Type B pancreatic cell (in vitro differentiated cells): ENCODE measurements at regions not wholly inside any gene's neighbourhood (a gene's known extent, or its start where the extent isn't known, plus 50 kb on each side); places are given as distances from the start of the nearest gene placed in this dataset.

Source experiments
- DNase-seq: peaks from one replicate; pipeline ENCODE4 v3.0.0; 2021; ENCODE audit warnings: mixed read lengths; ENCODE audit not compliant: unreplicated experiment; ENCODE audit errors: extremely low spot score
- H3K27ac Mint-ChIP-seq: 2 replicates; pipeline ENCODE4 v1.8.0; 2021; ENCODE audit warnings: mild to moderate bottlenecking, mixed read lengths
- H3K27me3 Mint-ChIP-seq: 2 replicates; pipeline ENCODE4 v1.8.0; 2021; ENCODE audit warnings: mixed read lengths
- H3K36me3 Mint-ChIP-seq: 2 replicates; pipeline ENCODE4 v1.8.0; 2021; ENCODE audit warnings: mixed read lengths
- H3K4me1 Mint-ChIP-seq: one replicate; pipeline ENCODE4 v1.8.0; 2021; ENCODE audit warnings: mixed read lengths; ENCODE audit not compliant: unreplicated experiment
- H3K4me3 Mint-ChIP-seq: 2 replicates; pipeline ENCODE4 v1.8.0; 2021; ENCODE audit warnings: mild to moderate bottlenecking, mixed read lengths
- H3K9me3 Mint-ChIP-seq: 2 replicates; pipeline ENCODE4 v1.8.0; 2021; ENCODE audit warnings: mixed read lengths
- TF ChIP-seq, protein P1 (sequence below): fragments of 200-600 bp; sonication (generic); conservative IDR thresholded peaks from 2 replicates; pipeline ENCODE4 v1.5.0; 2021; ENCODE audit warnings: antibody characterized with exemption, mild to moderate bottlenecking

DNA sequence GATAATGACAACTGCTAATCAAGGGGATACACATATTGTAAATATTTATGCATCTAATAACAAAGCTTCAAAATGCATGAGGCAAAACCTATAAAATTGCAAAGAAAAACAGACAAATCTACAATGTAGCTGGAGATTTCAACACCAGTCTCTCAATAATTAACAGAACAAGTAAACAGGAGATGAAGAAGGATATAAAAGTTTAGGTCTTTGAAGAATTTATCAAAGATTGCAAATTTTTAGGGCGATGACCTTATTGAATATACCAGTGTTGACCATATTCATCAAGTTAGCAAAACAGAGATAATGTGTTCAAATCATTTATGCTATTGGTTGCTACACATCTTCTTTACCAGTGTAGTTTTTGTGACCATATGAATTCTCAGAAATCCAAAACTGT is 237.8 kb upstream of the SGK1 start:
- Mint-ChIP-seq H3K27ac (no peak overlapping the region), H3K9me3 (peaks cover 14% of the 10 kb centered on the region), H3K27me3 (no peaks in the 10 kb centered on the region), H3K36me3 (no peaks in the 10 kb centered on the region), H3K4me3 (no peak overlapping the region), H3K4me1 (peaks cover 9% of the 10 kb centered on the region)
- TF ChIP-seq, protein P1, sequence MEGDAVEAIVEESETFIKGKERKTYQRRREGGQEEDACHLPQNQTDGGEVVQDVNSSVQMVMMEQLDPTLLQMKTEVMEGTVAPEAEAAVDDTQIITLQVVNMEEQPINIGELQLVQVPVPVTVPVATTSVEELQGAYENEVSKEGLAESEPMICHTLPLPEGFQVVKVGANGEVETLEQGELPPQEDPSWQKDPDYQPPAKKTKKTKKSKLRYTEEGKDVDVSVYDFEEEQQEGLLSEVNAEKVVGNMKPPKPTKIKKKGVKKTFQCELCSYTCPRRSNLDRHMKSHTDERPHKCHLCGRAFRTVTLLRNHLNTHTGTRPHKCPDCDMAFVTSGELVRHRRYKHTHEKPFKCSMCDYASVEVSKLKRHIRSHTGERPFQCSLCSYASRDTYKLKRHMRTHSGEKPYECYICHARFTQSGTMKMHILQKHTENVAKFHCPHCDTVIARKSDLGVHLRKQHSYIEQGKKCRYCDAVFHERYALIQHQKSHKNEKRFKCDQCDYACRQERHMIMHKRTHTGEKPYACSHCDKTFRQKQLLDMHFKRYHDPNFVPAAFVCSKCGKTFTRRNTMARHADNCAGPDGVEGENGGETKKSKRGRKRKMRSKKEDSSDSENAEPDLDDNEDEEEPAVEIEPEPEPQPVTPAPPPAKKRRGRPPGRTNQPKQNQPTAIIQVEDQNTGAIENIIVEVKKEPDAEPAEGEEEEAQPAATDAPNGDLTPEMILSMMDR: no peak
- no peak for DNase-seq

DNA sequence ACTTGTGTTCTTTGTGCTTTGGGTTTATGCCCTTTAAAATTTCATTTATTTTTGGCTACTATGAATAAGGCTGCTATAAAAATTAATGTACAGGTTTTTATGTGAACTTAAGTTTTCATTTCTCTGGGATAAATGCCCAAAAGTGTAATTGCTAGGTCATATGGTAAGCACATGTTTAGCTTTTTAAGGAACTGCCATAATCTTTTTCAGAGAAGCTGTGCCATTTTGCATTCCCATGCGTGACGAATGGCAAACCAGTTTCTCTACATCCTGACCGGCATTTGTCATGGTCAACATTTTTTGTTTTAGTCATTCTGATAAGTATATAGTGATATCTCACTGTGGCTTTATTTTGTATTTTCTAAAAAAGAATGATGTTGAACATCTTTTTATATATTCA is 236.0 kb upstream of the SGK1 start:
- no peak overlapping the region for H3K4me3 Mint-ChIP-seq
- no peak for DNase-seq
- H3K36me3 Mint-ChIP-seq: no peaks in the 10 kb centered on the region
- H3K9me3 Mint-ChIP-seq: peaks cover 13% of the 10 kb centered on the region
- no peaks in the 10 kb centered on the region for H3K27me3 Mint-ChIP-seq
- H3K4me1 Mint-ChIP-seq: peaks cover 12% of the 10 kb centered on the region
- no peak overlapping the region for H3K27ac Mint-ChIP-seq
- TF ChIP-seq, protein P1: no peak

DNA sequence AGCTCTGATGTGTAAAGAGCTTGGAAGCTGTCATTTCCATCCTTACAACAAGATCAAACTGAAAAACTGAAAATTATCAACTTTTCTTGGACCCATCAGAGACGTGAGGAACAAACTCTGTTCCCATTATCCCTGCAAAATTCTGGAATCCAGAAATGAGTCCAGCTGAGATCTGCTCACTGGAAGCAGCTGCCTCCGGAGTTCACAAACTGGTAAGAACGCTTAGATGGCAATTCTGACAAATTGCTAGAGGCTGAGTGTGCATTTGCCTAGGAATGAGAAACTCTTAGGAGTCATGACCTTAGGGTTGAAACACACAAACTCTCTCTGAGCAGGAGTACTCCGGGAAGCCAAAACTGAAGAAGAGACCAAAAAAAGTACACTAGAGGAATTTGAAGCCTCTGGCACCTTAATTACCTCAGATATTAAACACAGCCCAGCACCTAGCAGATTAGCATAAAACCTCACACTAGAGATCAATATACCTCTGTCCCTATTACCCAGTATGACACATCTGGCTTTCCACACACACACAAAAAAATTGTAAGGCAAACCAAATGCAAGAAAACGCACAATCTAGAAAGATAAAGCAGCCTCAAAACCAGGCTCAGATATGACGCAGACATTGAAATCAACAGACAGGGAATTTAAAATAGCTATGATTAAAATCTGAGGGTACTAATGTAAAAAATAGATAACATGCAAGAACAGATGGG is 233.5 kb upstream of the SGK1 start:
- H3K9me3 Mint-ChIP-seq: peaks cover 8% of the 10 kb centered on the region
- H3K27ac Mint-ChIP-seq: no peak overlapping the region
- no peak for DNase-seq
- no peaks in the 10 kb centered on the region for H3K27me3 Mint-ChIP-seq
- TF ChIP-seq, protein P1: no peak
- peaks cover 12% of the 10 kb centered on the region for H3K4me1 Mint-ChIP-seq
- no peak overlapping the region for H3K4me3 Mint-ChIP-seq
- H3K36me3 Mint-ChIP-seq: no peaks in the 10 kb centered on the region

DNA sequence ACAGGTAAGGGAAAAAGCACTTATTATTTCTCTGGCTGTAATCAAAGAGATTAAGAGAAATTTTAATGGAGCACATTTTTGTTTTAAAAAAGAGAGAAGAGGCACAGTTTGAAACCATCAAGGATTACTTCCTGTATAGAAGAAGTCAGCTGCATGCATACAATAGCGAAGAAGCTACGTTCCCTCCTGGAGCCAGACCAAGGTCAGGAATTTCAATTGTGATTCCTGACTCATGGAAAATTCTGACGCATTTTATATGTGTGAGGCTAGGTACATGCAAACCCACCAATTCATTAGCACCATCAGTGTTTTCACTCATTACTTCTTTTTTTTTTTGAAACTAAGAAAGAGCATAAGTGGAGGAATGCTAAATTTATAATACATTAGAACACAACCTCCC is 232.7 kb upstream of the SGK1 start:
- no peak overlapping the region for H3K27ac Mint-ChIP-seq
- TF ChIP-seq, protein P1: no peak
- no peak for DNase-seq
- H3K4me3 Mint-ChIP-seq: no peak overlapping the region
- H3K27me3 Mint-ChIP-seq: no peaks in the 10 kb centered on the region
- no peaks in the 10 kb centered on the region for H3K36me3 Mint-ChIP-seq
- peaks cover 12% of the 10 kb centered on the region for H3K4me1 Mint-ChIP-seq
- H3K9me3 Mint-ChIP-seq: peaks cover 8% of the 10 kb centered on the region

DNA sequence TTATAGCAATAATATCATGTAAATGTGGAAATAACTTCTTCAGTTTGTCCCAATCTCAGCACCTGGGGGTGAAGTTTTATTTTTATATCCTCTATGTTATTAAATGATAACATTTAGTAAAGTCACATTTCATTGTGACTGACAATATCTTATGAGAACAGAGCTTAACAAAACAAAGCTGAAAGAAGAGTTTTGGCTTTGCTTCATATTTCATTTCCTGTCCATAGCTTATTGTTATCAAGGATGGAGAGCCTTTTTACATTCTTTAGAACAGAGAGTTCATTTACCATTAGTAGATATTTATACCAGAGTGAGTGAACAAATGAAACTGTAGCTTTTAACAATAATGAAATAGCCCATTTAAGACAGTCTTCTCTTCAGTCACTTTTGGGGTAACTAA is 231.9 kb upstream of the SGK1 start:
- DNase-seq: no peak
- H3K27ac Mint-ChIP-seq: no peak overlapping the region
- H3K4me1 Mint-ChIP-seq: peaks cover 12% of the 10 kb centered on the region
- no peaks in the 10 kb centered on the region for H3K27me3 Mint-ChIP-seq
- TF ChIP-seq, protein P1: no peak
- H3K36me3 Mint-ChIP-seq: no peaks in the 10 kb centered on the region
- H3K4me3 Mint-ChIP-seq: no peak overlapping the region
- H3K9me3 Mint-ChIP-seq: peaks cover 8% of the 10 kb centered on the region
